HepG2 (cell line): ENCODE measurements at regions not wholly inside any gene's neighbourhood (a gene's known extent, or its start where the extent isn't known, plus 50 kb on each side); places are given as distances from the start of the nearest gene placed in this dataset.
"Not testable (repeated sequence)": the region's sequence is repeated elsewhere in the genome, so short reads cannot be mapped to it uniquely, and the experiment has no call there.

Experiments used
- ATAC-seq: fragments of 200-7000 bp; cut with Tn5 transposase; 3 replicates; pipeline ENCODE4 v1.9.1; 2020; ENCODE audit warnings: mild to moderate bottlenecking, moderate library complexity
- BruUV-seq: library from RNA; stranded (reverse); fragments of 400-500 nt; replicated peaks from 2 replicates; lab custom pipeline; 2021; lab: Mats Ljungman, UMichigan
- CTCF ChIA-PET: fragments of 300-600 bp; formaldehyde crosslinking; extraction: SDS; loops from one replicate; lab custom pipeline; 2021; ENCODE audit warnings: low total read pairs, inconsistent platforms, low intra/inter-chr PET ratio; lab: Yijun Ruan, JAX
- POLR2A ChIA-PET: fragments of 350-600 bp; sonication (Branson Sonifier 250); formaldehyde crosslinking; loops from one replicate; lab custom pipeline; 2020; ENCODE audit warnings: antibody characterized with exemption, inconsistent platforms; lab: Yijun Ruan, JAX
- DNase-seq: peaks from one replicate; pipeline ENCODE4 v3.0.0-alpha.2; 2015; ENCODE audit warnings: low spot score
- FAIRE-seq: peaks from 3 replicates; lab custom pipeline; 2011; peaks lifted over from hg19 to GRCh38; lab: Jason Lieb, UNC
- H2AFZ ChIP-seq: one replicate; pipeline ENCODE4 v1.6.1; 2011; ENCODE audit warnings: low read length, inconsistent platforms
- H3K27ac ChIP-seq: fragments of 300-600 bp; 3 replicates; pipeline ENCODE4 v1.8.0; 2011; ENCODE audit warnings: mixed run types, mild to moderate bottlenecking, mixed read lengths, low read length, inconsistent platforms; ENCODE audit not compliant: insufficient read depth; ENCODE audit errors: extremely low read length
- H3K27me3 ChIP-seq, 2 experiments: fragments of 200-600 bp in 1 of 2; 2 replicates in 1 of 2; 3 replicates in 1 of 2; pipeline versions ENCODE4 v1.6.0 to v1.8.0; 2011; ENCODE audit warnings: low read length in 2 of 2, mild to moderate bottlenecking in 2 of 2, moderate library complexity in 2 of 2, inconsistent platforms in 1 of 2; ENCODE audit not compliant: insufficient read depth in 2 of 2, control insufficient read depth in 1 of 2
- H3K36me3 ChIP-seq, 2 experiments: fragments of 200-600 bp in 1 of 2; replicated peaks in 1 of 2; 2 replicates in 1 of 2; 3 replicates in 1 of 2; pipeline versions ENCODE4 v1.5.1 to v1.8.0; 2011; ENCODE audit warnings: low read length in 2 of 2, inconsistent platforms in 1 of 2; ENCODE audit not compliant: insufficient read depth in 2 of 2, control insufficient read depth in 1 of 2
- H3K4me1 ChIP-seq: 2 replicates; pipeline ENCODE4 v1.5.1; 2012; ENCODE audit warnings: low read length, inconsistent platforms; ENCODE audit not compliant: insufficient read depth
- H3K4me2 ChIP-seq: 2 replicates; pipeline ENCODE4 v1.6.0; 2011; ENCODE audit warnings: low read depth, low read length, inconsistent platforms
- H3K4me3 ChIP-seq, 3 experiments: fragments of 200-600 bp in 1 of 3; sonication (generic), shearing (Covaris generic) in 1 of 3; replicated peaks in 1 of 3; 2 replicates each; pipeline ENCODE4 v1.5.1; 2011 to 2016; ENCODE audit warnings: low read length in 3 of 3, inconsistent platforms in 2 of 3, low read depth in 2 of 3, mild to moderate bottlenecking in 2 of 3, control low read depth in 1 of 3, mixed read lengths in 1 of 3; ENCODE audit not compliant: insufficient read depth in 1 of 3
- H3K79me2 ChIP-seq: one replicate; pipeline ENCODE4 v1.6.1; 2011; ENCODE audit warnings: low read length, inconsistent platforms; ENCODE audit not compliant: insufficient read depth
- H3K9ac ChIP-seq: 2 replicates; pipeline ENCODE4 v1.6.0; 2011; ENCODE audit warnings: mild to moderate bottlenecking, low read depth, low read length, inconsistent platforms; ENCODE audit not compliant: insufficient read depth
- H3K9me3 ChIP-seq: 2 replicates; pipeline ENCODE4 v1.5.1; 2012; ENCODE audit warnings: mild to moderate bottlenecking, low read length
- H4K20me1 ChIP-seq: 2 replicates; pipeline ENCODE4 v1.6.0; 2011; ENCODE audit warnings: inconsistent platforms, mild to moderate bottlenecking, low read length, moderate library complexity; ENCODE audit not compliant: insufficient read depth
- HES4 ChIP-seq: sonication (generic); formaldehyde crosslinking; IDR thresholded peaks from 2 replicates; pipeline ENCODE4 v1.9.0; 2021; ENCODE audit warnings: mild to moderate bottlenecking, missing genetic modification reagents, borderline replicate concordance
- HIVEP1 ChIP-seq: sonication (generic); formaldehyde crosslinking; IDR thresholded peaks from 2 replicates; pipeline ENCODE4 v1.4.0; 2020; ENCODE audit warnings: mild to moderate bottlenecking, missing genetic modification reagents
- IKZF4 ChIP-seq: sonication (generic); formaldehyde crosslinking; IDR thresholded peaks from 2 replicates; pipeline ENCODE4 v1.5.1; 2020; ENCODE audit warnings: borderline replicate concordance, mild to moderate bottlenecking, low read depth, missing genetic modification reagents; ENCODE audit errors: not compliant biosample characterization
- NR3C1 ChIP-seq: sonication (generic); formaldehyde crosslinking; IDR thresholded peaks from 2 replicates; pipeline ENCODE4 v1.4.0; 2020; ENCODE audit warnings: missing genetic modification reagents
- PHB2 ChIP-seq: fragments of 450-650 bp; IDR thresholded peaks from 2 replicates; pipeline ENCODE4 v1.6.1; 2018; ENCODE audit not compliant: partially characterized antibody
- RARA ChIP-seq: IDR thresholded peaks from 2 replicates; pipeline ENCODE4 v1.6.1; 2016; ENCODE audit warnings: missing genetic modification reagents, missing compliant biosample characterization
- SATB2 ChIP-seq: sonication (generic); formaldehyde crosslinking; IDR thresholded peaks from 2 replicates; pipeline ENCODE4 v1.5.0; 2020; ENCODE audit warnings: missing genetic modification reagents
- TBX3 ChIP-seq: fragments of 450-650 bp; IDR thresholded peaks from 2 replicates; pipeline ENCODE4 v1.6.1; 2017; ENCODE audit warnings: antibody characterized with exemption, mild to moderate bottlenecking, inconsistent platforms, borderline replicate concordance
- ZBTB20 ChIP-seq: sonication (generic); formaldehyde crosslinking; IDR thresholded peaks from 2 replicates; pipeline ENCODE4 v1.8.1; 2023; ENCODE audit warnings: missing genetic modification reagents, low read depth, mild to moderate bottlenecking, borderline replicate concordance
- WGBS: methylation state at CpG from one replicate; pipeline ENCODE4 v1.1.6; 2017; ENCODE audit warnings: low lambda C conversion rate; 5-methylcytosine and 5-hydroxymethylcytosine counted together
- in situ Hi-C: cut with HindIII; loops from 2 replicates; pipeline ENCODE4 v1.10.0; 2017; ENCODE audit warnings: low pct_unique_long_range_greater_than_20kb; ENCODE audit not compliant: extremely low pct_ligation_motif_present
- intact Hi-C: fragments of 100-400 bp; cut with micrococcal nuclease; formaldehyde crosslinking; loops from one replicate; pipeline ENCODE4 v1.10.0; 2022; ENCODE audit not compliant: unreplicated experiment

DNA sequence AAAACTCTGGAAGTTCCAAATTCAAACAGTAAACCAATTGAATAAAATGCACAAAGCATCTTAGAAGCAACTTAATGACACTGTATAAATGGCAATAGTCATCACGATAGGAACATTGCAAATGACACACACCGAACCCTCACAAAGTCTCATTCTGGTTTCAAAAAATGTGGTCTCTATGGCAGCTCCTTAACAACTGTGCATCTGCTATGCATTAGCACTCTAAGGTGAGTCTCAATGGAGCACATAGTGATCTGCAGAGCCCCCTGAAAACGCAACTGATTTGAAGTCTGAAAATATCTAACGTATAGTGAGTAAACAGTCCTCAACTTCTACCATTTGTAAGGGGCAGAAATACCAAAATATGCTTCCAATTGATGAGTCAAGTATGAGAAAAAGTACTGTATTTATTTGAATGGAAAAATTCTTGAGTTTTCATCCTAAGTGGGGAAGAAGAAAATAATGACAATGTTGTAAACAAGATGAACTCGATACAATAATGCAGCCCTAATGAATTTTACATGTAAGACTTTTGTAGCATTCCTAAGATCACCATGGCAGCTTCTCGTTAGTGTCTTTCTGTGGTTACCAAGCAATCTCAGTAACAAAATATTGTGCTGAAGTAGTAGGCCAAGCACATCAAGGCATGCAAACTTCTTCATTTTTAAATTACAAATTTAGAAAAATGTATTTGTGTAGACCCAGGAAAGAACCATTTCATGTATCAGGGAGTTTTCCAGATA lies 517.5 kb upstream of the FAM174A start:
- WGBS = 0% methylated on average over 6 of the region's 6 CpGs
- Histone ChIP-seq H3K4me1 (no peaks in the 10 kb centered on the region), H3K4me3 (no peak overlapping the region), H2AFZ (no peak overlapping the region), H3K27ac (no peak overlapping the region), H3K9ac (no peak overlapping the region), H4K20me1 (no peaks in the 10 kb centered on the region), H3K79me2 (no peaks in the 10 kb centered on the region), H3K27me3 (no peaks in the 10 kb centered on the region; a peak in 1 of 5 replicates), H3K4me2 (no peak overlapping the region), H3K9me3 (no peaks in the 10 kb centered on the region), H3K36me3 (no peaks in the 10 kb centered on the region)
- ChIA-PET CTCF (no interaction called here), POLR2A (no interaction called here)
- DNase-seq (no peak), ATAC-seq (no peak), FAIRE-seq (no peak)
- TF ChIP-seq TBX3 = no peak
- TF ChIP-seq HIVEP1 (CRISPR knock-in tag) = no peak
- no peak for TF ChIP-seq RARA (CRISPR knock-in tag)
- TF ChIP-seq SATB2 (CRISPR knock-in tag) = no peak
- no peak for TF ChIP-seq ZBTB20 (CRISPR knock-in tag)
- TF ChIP-seq IKZF4 (CRISPR knock-in tag) = no peak
- no peak for TF ChIP-seq HES4 (CRISPR knock-in tag)
- no peak for TF ChIP-seq PHB2
- no peak for TF ChIP-seq NR3C1 (CRISPR knock-in tag)
- intact Hi-C loops = no loop called here
- in situ Hi-C loops = no loop called here
- BruUV-seq = no TSS peak

DNA sequence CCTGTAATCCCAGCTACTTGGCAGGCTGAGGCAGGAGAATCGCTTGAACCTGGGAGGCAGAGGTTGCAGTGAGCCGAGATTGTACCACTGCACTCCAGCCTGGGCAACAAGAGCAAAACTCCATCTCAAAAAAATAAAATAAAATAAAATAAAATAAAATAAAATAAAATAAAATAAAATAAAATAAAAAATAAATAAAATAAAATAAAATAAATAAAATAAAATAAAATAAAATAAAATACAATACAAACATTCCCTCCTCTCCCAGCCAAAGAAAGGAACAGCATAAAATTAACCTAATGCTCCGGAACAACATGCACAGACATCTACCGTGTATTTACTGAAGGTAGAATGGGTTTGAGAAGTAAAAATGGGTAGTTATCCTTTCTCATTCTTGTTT lies 521.9 kb upstream of the FAM174A start:
- POLR2A ChIA-PET, H3K36me3 ChIP-seq, H3K79me2 ChIP-seq, DNase-seq, H3K9ac ChIP-seq, intact Hi-C loops, H4K20me1 ChIP-seq, ATAC-seq, H3K27ac ChIP-seq, H2AFZ ChIP-seq, H3K9me3 ChIP-seq, in situ Hi-C loops, BruUV-seq, FAIRE-seq, H3K4me3 ChIP-seq, H3K4me1 ChIP-seq, H3K4me2 ChIP-seq, H3K27me3 ChIP-seq, CTCF ChIA-PET: not testable (repeated sequence)
- 28% methylated on average over 4 of the region's 4 CpGs for WGBS

DNA sequence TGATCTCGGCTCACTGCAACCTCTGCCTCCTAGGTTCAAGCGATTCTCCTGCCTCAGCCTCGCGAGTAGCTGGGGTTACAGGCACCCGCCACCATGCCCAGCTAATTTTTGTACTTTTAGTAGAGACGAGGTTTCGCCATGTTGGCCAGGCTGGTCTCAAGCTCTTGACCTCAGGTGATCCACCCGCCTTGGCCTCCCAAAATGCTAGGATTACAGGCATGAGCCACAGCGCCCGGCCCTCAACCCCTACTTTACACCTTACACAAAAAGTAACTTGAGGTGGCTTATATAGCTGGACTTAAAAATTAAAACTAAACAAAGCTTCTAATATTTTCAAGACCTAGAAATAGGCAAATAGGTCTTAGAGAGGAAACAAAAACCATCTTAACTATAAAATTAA lies 524.0 kb upstream of the FAM174A start:
- intact Hi-C loops, H3K9me3 ChIP-seq, H4K20me1 ChIP-seq, H2AFZ ChIP-seq, ATAC-seq, H3K4me2 ChIP-seq, FAIRE-seq, H3K27me3 ChIP-seq, H3K4me1 ChIP-seq, in situ Hi-C loops, H3K4me3 ChIP-seq, H3K36me3 ChIP-seq, BruUV-seq, POLR2A ChIA-PET, H3K9ac ChIP-seq, DNase-seq, H3K79me2 ChIP-seq, H3K27ac ChIP-seq, CTCF ChIA-PET: not testable (repeated sequence)
- 9% methylated on average over 10 of the region's 10 CpGs for whole genome bisulfite sequencing
